ENCODE measurements at regions not wholly inside any gene's neighbourhood (a gene's known extent, or its start where the extent isn't known, plus 50 kb on each side); places are given as distances from the start of the nearest gene placed in this dataset.
"Not testable (repeated sequence)": the region's sequence is repeated elsewhere in the genome, so short reads cannot be mapped to it uniquely, and the experiment has no call there.

DNA sequence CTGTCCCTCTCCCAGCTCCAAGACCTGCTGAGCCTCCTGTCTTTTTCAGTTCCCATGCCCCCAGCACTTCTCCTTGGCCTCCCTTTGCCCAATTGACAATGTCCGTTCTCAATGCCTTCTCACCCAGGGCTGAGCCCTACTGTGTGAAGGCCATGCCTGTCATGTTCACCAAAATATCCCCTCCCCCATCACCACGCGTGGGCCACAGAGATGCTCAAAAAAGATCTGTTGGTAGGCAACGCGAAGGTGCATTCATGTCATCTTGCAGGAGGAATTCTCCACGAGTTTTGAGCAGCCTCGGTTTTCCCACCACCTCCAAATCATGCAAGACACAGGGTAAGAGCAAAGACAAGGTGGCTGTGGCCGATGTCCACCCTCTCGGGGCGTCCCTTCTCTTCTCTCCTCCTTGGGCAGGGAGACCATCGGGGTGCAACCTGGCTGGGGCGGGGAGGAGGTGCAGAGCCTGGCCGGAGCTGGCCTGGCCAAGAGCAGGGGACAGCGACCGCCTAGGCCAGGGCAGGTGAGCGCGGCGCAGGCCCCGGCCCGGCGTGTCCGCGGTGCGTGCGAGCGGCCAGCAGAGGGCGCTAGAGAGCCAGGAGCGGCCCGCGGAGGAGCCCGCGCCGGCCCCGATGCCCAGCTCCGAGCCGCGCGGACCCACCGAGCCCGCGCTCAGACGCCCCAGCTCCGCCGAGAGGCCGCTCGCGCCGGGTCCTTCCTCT lies 56.3 kb upstream of the KRTAP5-11 start:
- POLR2A ChIA-PET; H3K27ac ChIP-seq (ENCODE audit: low read depth, low read length); H3K4me3 ChIP-seq (ENCODE audit: low read depth, low read length); H3K27me3 ChIP-seq (ENCODE audit: control insufficient read depth, insufficient read depth, low read length); H3K9me3 ChIP-seq (ENCODE audit: control insufficient read depth, insufficient read depth, low read length); CTCF ChIA-PET; DNase-seq (ENCODE audit: low read depth, low spot score): not testable (repeated sequence)
- TF ChIP-seq, protein P1, sequence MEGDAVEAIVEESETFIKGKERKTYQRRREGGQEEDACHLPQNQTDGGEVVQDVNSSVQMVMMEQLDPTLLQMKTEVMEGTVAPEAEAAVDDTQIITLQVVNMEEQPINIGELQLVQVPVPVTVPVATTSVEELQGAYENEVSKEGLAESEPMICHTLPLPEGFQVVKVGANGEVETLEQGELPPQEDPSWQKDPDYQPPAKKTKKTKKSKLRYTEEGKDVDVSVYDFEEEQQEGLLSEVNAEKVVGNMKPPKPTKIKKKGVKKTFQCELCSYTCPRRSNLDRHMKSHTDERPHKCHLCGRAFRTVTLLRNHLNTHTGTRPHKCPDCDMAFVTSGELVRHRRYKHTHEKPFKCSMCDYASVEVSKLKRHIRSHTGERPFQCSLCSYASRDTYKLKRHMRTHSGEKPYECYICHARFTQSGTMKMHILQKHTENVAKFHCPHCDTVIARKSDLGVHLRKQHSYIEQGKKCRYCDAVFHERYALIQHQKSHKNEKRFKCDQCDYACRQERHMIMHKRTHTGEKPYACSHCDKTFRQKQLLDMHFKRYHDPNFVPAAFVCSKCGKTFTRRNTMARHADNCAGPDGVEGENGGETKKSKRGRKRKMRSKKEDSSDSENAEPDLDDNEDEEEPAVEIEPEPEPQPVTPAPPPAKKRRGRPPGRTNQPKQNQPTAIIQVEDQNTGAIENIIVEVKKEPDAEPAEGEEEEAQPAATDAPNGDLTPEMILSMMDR (IDR thresholded peaks at IDR 0.05; ENCODE audit: low read depth, low read length), result peak; percentile 44

DNA sequence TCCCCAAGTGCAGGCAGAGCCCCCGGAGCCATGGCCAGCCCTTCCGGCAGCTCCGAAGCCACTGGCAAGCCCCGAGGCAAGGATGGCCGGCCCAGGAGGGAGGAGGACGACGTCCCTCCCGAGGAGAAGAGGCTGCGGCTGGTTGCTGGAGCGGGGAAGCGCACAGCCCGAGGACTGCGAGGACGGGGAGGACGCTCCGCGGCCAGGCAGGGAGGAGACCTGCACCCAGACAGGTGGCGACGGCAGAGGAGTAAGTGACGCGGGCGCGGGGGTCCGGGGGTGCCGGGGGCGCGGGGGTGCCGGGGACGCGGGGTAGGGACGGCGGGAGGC lies 56.8 kb upstream of the KRTAP5-11 start:
- CTCF ChIA-PET; POLR2A ChIA-PET; H3K27ac ChIP-seq (ENCODE audit: low read depth, low read length); H3K9me3 ChIP-seq (ENCODE audit: control insufficient read depth, insufficient read depth, low read length); H3K27me3 ChIP-seq (ENCODE audit: control insufficient read depth, insufficient read depth, low read length); DNase-seq (ENCODE audit: low read depth, low spot score): not testable (repeated sequence)
- peak overlapping the region; percentile 35; the same call in 1 of the 2 replicates for H3K4me3 ChIP-seq (ENCODE audit: low read depth, low read length)

DNA sequence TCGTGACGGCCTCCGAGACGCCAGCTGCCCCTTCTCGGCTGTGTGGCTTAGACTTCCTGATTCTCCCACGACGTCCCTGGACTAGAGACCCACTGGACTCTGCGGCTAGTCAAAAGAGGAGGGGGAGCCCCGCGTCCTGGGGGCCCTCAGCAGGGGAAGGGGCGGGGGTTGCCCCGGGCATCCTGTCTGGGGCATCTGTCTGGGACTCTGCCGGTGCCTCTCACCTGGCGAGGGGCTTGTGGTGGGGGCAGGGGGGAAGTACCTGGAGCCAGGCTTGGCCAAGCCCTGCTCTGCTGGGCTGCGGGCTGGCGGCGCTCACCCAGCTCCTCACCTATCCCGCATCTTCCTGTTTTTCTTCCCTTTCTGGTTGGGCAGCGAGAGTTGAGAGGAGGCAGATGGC lies 57.2 kb upstream of the KRTAP5-11 start:
- CTCF ChIA-PET; DNase-seq (ENCODE audit: low read depth, low spot score); H3K9me3 ChIP-seq (ENCODE audit: control insufficient read depth, insufficient read depth, low read length); H3K4me3 ChIP-seq (ENCODE audit: low read depth, low read length); POLR2A ChIA-PET; H3K27me3 ChIP-seq (ENCODE audit: control insufficient read depth, insufficient read depth, low read length); H3K27ac ChIP-seq (ENCODE audit: low read depth, low read length): not testable (repeated sequence)

GRCh38 chr11:71647078-71647477 lies 64.4 kb upstream of the KRTAP5-11 start:
- DNase-seq (ENCODE audit: low read depth, low spot score); CTCF ChIA-PET; H3K27me3 ChIP-seq (ENCODE audit: control insufficient read depth, insufficient read depth, low read length); H3K9me3 ChIP-seq (ENCODE audit: control insufficient read depth, insufficient read depth, low read length); POLR2A ChIA-PET; H3K27ac ChIP-seq (ENCODE audit: low read depth, low read length); H3K4me3 ChIP-seq (ENCODE audit: low read depth, low read length): not testable (repeated sequence)

DNA sequence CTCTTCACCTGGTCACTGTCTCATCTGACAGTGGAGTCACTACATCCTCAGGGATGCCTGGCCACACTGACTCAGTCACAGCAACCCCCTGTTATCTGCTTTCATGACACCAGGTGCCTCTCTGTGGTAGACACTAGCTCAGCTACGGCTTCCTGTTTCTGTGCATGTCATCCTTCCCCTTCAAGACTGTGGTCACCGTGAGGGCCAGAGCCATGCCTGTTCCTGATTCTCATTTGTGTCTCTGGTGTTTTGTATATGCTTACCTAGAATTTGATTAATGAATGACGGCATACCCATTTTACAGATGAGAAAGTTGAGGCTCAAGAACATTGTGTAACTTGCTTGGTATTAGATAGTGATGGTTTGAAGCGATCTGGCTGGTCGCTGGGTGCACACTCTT lies 70.3 kb upstream of the KRTAP5-11 start:
- H3K9me3 ChIP-seq (ENCODE audit: control insufficient read depth, insufficient read depth, low read length); POLR2A ChIA-PET; H3K27ac ChIP-seq (ENCODE audit: low read depth, low read length); CTCF ChIA-PET; H3K27me3 ChIP-seq (ENCODE audit: control insufficient read depth, insufficient read depth, low read length); DNase-seq (ENCODE audit: low read depth, low spot score); H3K4me3 ChIP-seq (ENCODE audit: low read depth, low read length): not testable (repeated sequence)

DNA sequence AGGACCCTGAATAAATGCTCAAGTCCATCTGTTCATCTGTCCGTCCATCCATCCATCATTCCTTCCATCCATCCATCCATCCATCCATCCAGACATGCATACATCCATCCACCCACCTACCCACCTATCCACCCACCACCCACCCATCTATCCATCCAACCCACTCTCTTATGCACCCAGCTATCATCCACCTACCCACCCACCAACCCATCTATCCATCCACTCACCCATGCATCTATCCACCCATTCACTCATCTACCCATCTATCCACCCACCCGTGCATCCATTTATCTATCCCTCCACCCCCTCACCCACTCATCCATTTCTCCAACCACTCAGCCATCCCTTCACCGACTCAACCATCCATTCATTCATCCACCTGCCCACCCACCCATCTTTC lies 71.7 kb upstream of the KRTAP5-11 start:
- POLR2A ChIA-PET; H3K9me3 ChIP-seq (ENCODE audit: control insufficient read depth, insufficient read depth, low read length); DNase-seq (ENCODE audit: low read depth, low spot score); CTCF ChIA-PET; H3K27ac ChIP-seq (ENCODE audit: low read depth, low read length); H3K4me3 ChIP-seq (ENCODE audit: low read depth, low read length); H3K27me3 ChIP-seq (ENCODE audit: control insufficient read depth, insufficient read depth, low read length): not testable (repeated sequence)

DNA sequence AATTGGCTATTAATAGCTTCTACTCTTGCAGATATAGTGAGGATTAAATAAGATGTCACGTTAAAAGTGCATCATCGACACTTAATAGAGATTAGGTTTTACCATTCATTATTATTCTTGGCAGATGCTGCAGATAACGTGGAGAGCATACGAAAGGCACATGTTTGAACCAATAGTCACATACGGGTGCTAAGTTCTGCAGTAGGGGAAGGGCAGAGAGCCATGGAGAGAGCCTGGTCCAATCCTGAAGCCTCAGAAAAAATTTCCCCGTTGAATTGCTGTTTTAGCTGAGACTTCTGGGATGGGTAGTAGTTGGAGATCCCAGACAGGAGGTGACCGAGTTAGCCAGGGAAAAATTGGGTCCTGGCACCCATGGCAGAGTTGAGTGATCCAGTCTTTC lies 72.4 kb upstream of the KRTAP5-11 start:
- POLR2A ChIA-PET, CTCF ChIA-PET: not testable (repeated sequence)

GRCh38 chr11:71656513-71656912 lies 73.8 kb upstream of the KRTAP5-11 start:
- H3K27ac ChIP-seq (ENCODE audit: low read depth, low read length); DNase-seq (ENCODE audit: low read depth, low spot score); H3K27me3 ChIP-seq (ENCODE audit: control insufficient read depth, insufficient read depth, low read length); POLR2A ChIA-PET; H3K9me3 ChIP-seq (ENCODE audit: control insufficient read depth, insufficient read depth, low read length); CTCF ChIA-PET; H3K4me3 ChIP-seq (ENCODE audit: low read depth, low read length): not testable (repeated sequence)

More for the DNA sequence above, 72.4 kb upstream of the KRTAP5-11 start:
- not testable (repeated sequence) for H3K27ac ChIP-seq (ENCODE audit: low read depth, low read length); H3K4me3 ChIP-seq (ENCODE audit: low read depth, low read length); H3K9me3 ChIP-seq (ENCODE audit: control insufficient read depth, insufficient read depth, low read length); H3K27me3 ChIP-seq (ENCODE audit: control insufficient read depth, insufficient read depth, low read length); DNase-seq (ENCODE audit: low read depth, low spot score)

DNA sequence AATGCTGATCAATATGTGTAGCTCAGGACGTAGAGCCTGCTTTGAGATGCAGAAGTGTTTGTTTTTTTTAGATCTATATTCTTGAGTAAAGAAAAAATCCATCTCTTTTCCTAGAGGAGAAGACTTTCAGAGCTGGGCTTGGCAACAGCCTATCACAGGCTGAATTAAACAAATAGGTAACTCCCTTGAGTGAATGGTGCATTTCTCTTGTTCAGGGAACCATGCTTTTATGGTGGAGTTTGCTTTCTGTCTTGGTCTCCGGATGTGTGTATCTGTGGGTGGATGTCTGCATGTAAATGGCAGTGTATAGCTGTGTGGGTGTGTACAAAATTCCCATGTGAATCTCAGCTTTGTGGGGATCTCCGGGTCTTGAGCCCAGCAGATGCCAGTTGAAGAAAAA lies 82.3 kb upstream of the KRTAP5-11 start:
- H3K4me3 ChIP-seq (ENCODE audit: low read depth, low read length); H3K9me3 ChIP-seq (ENCODE audit: control insufficient read depth, insufficient read depth, low read length); H3K27ac ChIP-seq (ENCODE audit: low read depth, low read length); CTCF ChIA-PET; DNase-seq (ENCODE audit: low read depth, low spot score); POLR2A ChIA-PET; H3K27me3 ChIP-seq (ENCODE audit: control insufficient read depth, insufficient read depth, low read length): not testable (repeated sequence)

DNA sequence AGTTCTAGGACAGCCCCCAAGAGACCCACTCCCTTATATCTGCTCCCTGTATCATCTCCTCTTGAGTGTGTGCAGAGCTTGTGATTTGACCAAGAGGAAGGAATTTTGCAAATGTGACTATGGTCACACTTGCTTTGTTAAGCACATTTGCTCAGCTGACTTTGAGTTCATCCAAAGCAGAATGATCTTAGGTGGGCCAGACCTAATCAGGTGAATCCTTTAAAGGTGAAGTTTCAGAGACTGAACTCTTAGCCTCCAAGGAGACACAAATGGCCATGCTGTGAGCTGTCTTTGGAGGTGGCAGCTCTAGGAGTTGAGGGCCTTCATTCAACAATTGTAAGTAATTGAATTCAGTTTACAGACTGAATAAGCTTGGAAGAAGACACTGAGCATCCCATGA lies 115.4 kb upstream of the KRTAP5-11 start:
- CTCF ChIA-PET; H3K9me3 ChIP-seq (ENCODE audit: control insufficient read depth, insufficient read depth, low read length); H3K27ac ChIP-seq (ENCODE audit: low read depth, low read length); H3K4me3 ChIP-seq (ENCODE audit: low read depth, low read length); H3K27me3 ChIP-seq (ENCODE audit: control insufficient read depth, insufficient read depth, low read length); POLR2A ChIA-PET; DNase-seq (ENCODE audit: low read depth, low spot score): not testable (repeated sequence)

Measured in AG04450 (cell line).